Psoas muscle (tissue), 7 donors: ENCODE measurements at regions not wholly inside any gene's neighbourhood (a gene's known extent, or its start where the extent isn't known, plus 50 kb on each side); places are given as distances from the start of the nearest gene placed in this dataset.

Experiments used
- ATAC-seq, 4 donors: fragments of 200-7000 bp; cut with Tn5 transposase; one replicate each; pipeline ENCODE4 v1.9.1; 2020; ENCODE audit warnings: moderate library complexity in 3 of 4, mild to moderate bottlenecking in 2 of 4
- DNase-seq, 2 donors: peaks; one replicate each; pipeline ENCODE4 v3.0.0-alpha.2; 2020
- H3K27ac ChIP-seq: fragments of 200-600 bp; one replicate; pipeline ENCODE4 v1.8.0; 2022
- H3K27me3 ChIP-seq, 3 donors: fragments of 200-600 bp in 1 of 3; one replicate each; pipeline versions ENCODE4 v1.6.1 to v1.8.0; 2013 to 2022; ENCODE audit warnings: low read length in 2 of 3, mild to moderate bottlenecking in 2 of 3, moderate library complexity in 1 of 3; ENCODE audit not compliant: insufficient read depth in 3 of 3
- H3K36me3 ChIP-seq, 2 donors: fragments of 200-600 bp in 1 of 2; one replicate each; pipeline versions ENCODE4 v1.6.1 to v1.8.0; 2013 to 2022; ENCODE audit warnings: low read depth in 1 of 2, mild to moderate bottlenecking in 1 of 2, moderate library complexity in 1 of 2; ENCODE audit not compliant: insufficient read depth in 1 of 2
- H3K4me1 ChIP-seq: fragments of 200-600 bp; one replicate; pipeline ENCODE4 v1.8.0; 2022
- H3K4me3 ChIP-seq: fragments of 200-600 bp; one replicate; pipeline ENCODE4 v1.8.0; 2022; ENCODE audit warnings: mild to moderate bottlenecking
- H3K9me3 ChIP-seq: fragments of 200-600 bp; one replicate; pipeline ENCODE4 v1.8.0; 2022
- WGBS, 3 donors: extraction: QIAGEN DNeasy Blood & Tissue Kit; methylation state at CpG; one replicate each; pipeline versions ENCODE4 v1.1.6 to v1.1.7; 2013; 5-methylcytosine and 5-hydroxymethylcytosine counted together
- intact Hi-C, 2 donors: fragments of 100-400 bp; cut with DNase I; formaldehyde crosslinking; loops; one replicate each; pipeline versions ENCODE4 v1.11.0 to v1.14.2; 2022
- TF ChIP-seq, protein P1 (sequence below): fragments of 200-600 bp; IDR thresholded peaks from one replicate; pipeline ENCODE4 v1.8.0; 2022; ENCODE audit warnings: antibody characterized with exemption
- donor health status: healthy with polysubstance abuse.
- donor health status: DM: no; HTN: no; CAD: no; lungs with moderate emphysema.
- donor health status: Bipolar disorder and iron deficiency.
- donor health status: healthy.
- donor health status: DM: yes; HTN: yes; CAD: no.
- donor health status: DM: no; HTN: no; CAD: no.
- donor health status: DM: yes; HTN: yes; CAD: no.

DNA sequence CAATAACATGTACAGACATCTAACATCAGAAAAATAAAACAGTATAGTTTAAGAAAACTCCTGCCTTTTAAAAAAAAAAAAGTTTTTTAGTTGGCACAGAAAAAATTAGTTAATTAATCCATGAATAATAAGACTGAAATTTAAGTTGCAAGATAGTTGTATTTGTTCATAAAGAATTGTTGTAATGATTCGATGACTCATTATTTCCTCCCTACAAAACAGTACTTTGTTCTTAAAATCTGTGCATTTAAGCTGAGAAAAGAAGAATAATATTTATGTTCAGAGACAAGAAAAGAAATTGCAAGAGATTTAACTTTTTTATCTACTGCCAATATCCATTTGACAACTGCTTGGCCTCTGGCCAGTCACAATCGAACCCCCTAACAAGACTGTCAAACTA is 894.7 kb downstream of the ADGRL2 start:
- H3K36me3 ChIP-seq, result no peaks in the 10 kb centered on the region
- TF ChIP-seq, protein P1, sequence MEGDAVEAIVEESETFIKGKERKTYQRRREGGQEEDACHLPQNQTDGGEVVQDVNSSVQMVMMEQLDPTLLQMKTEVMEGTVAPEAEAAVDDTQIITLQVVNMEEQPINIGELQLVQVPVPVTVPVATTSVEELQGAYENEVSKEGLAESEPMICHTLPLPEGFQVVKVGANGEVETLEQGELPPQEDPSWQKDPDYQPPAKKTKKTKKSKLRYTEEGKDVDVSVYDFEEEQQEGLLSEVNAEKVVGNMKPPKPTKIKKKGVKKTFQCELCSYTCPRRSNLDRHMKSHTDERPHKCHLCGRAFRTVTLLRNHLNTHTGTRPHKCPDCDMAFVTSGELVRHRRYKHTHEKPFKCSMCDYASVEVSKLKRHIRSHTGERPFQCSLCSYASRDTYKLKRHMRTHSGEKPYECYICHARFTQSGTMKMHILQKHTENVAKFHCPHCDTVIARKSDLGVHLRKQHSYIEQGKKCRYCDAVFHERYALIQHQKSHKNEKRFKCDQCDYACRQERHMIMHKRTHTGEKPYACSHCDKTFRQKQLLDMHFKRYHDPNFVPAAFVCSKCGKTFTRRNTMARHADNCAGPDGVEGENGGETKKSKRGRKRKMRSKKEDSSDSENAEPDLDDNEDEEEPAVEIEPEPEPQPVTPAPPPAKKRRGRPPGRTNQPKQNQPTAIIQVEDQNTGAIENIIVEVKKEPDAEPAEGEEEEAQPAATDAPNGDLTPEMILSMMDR, result no peak
- WGBS, 3 donors, result 17 to 64% (median 61%) methylated on average over 2 of the region's 2 CpGs

DNA sequence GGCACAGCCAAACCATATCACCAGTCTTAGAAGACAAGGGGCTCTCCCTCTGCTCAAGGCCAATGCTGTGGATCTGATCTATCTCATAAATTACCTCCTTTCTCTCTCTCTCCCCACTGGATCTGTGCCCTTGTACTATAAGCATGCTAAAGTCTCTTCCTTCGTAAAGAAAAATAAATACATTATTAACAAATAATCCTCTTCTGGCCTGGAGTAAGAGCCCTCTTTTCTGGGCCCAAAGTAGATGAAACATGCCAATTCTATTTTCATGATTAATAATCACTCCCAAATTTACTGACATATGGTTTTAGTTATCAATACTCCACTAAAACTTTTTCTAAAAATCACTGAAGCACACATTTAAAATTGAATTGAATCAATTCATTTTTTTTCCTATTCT is 889.7 kb downstream of the ADGRL2 start:
- Histone ChIP-seq H3K9me3 (peaks cover 5% of the 10 kb centered on the region), H3K27me3 (no peaks in the 10 kb centered on the region), H3K36me3 (no peaks in the 10 kb centered on the region), H3K4me3 (no peak overlapping the region), H3K4me1 (no peaks in the 10 kb centered on the region), H3K27ac (no peak overlapping the region)
- WGBS, 3 donors, result 69 to 90% (median 74%) methylated on average over 1 of the region's 1 CpG
- TF ChIP-seq, protein P1, result no peak
- intact Hi-C loops, result no loop called here
- no peak for DNase-seq
- ATAC-seq, result no peak

More for the DNA sequence above, 894.7 kb downstream of the ADGRL2 start:
- no peak overlapping the region for H3K27ac ChIP-seq
- no peak overlapping the region for H3K4me3 ChIP-seq
- H3K4me1 ChIP-seq, result no peaks in the 10 kb centered on the region
- no peak for DNase-seq
- intact Hi-C loops, result no loop called here
- no peaks in the 10 kb centered on the region for H3K9me3 ChIP-seq
- no peaks in the 10 kb centered on the region for H3K27me3 ChIP-seq
- no peak for ATAC-seq

DNA sequence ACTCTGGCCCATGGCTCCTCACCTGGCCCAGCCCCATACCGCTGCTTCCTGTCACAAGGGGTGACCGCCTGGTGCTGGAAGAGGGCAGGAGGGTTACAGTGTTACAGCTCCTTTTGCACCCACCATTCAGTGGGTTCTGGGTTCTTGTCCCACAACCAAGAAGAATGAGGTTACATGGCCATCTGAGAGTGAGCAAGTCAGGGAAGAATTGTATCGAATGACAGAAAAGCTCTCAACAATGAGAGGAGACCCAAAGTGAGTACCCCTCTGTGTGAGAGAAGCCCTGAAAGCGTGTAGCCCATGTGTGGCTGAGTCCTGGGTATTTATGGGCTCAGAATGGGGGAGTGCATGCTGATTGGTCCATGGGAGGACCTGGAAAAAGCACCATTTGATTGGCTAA is 888.5 kb downstream of the ADGRL2 start:
- Histone ChIP-seq H3K4me1 (no peaks in the 10 kb centered on the region), H3K27ac (no peak overlapping the region), H3K4me3 (no peak overlapping the region), H3K36me3 (no peaks in the 10 kb centered on the region), H3K27me3 (no peaks in the 10 kb centered on the region), H3K9me3 (peaks cover 5% of the 10 kb centered on the region)
- intact Hi-C loops, result no loop called here
- TF ChIP-seq, protein P1, result no peak
- ATAC-seq, result no peak
- 68 to 80% (median 69%) methylated on average over 4 of the region's 4 CpGs for WGBS, 3 donors
- DNase-seq, result no peak

DNA sequence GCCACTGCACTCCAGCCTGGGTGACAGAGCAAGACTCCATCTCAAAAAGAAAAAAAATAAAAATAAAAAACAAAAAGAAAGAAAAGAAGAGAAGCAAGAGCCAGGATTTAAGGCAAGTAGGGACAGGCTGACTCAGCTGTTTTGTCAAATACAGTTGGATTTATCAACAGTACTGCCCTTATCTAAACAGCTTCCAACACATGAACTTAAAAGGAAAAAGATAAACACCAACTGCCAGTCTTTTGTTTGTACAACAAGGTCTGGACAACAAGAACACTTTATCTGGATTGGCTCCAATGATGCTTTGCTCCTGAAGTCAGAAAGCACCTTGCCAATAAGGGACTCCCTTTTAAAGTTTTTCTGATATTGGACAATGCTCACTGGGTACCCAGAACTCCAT is 886.0 kb downstream of the ADGRL2 start:
- TF ChIP-seq, protein P1, result no peak
- DNase-seq (no peak), ATAC-seq (no peak)
- H3K27ac ChIP-seq, result no peak overlapping the region
- no peaks in the 10 kb centered on the region for H3K27me3 ChIP-seq
- H3K36me3 ChIP-seq, result no peaks in the 10 kb centered on the region
- intact Hi-C loops, result no loop called here
- H3K4me3 ChIP-seq, result no peak overlapping the region
- H3K4me1 ChIP-seq, result no peaks in the 10 kb centered on the region
- peaks cover 5% of the 10 kb centered on the region for H3K9me3 ChIP-seq

DNA sequence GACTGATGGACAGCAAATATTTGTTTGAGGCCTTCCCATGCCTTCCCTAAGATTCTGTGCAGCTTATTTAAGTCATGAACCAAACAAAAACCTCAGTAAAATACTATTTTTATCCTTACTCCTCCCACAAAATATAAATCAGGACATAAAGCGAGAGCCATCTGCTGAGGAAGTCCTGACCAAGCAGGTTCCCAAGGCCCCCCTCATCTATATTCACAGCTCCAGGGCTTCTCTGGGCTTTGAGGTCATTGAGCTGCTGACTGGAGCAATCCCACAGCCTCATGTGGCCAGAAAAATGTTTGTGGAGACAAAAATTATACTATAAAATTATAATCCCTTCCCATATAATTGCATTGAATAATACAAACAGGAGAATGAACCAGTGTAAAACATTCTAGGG is 846.2 kb downstream of the ADGRL2 start:
- Histone ChIP-seq H3K4me3 (no peak overlapping the region), H3K36me3 (no peaks in the 10 kb centered on the region), H3K27me3 (no peaks in the 10 kb centered on the region), H3K27ac (no peak overlapping the region), H3K9me3 (no peaks in the 10 kb centered on the region), H3K4me1 (no peaks in the 10 kb centered on the region)
- intact Hi-C loops, result no loop called here
- ATAC-seq, result no peak
- DNase-seq, result no peak
- WGBS, 3 donors, result 0 to 100% (median 34%) methylated on average over 1 of the region's 1 CpG
- TF ChIP-seq, protein P1, result no peak
